DOHH2 (cell line): ENCODE measurements at regions not wholly inside any gene's neighbourhood (a gene's known extent, or its start where the extent isn't known, plus 50 kb on each side); places are given as distances from the start of the nearest gene placed in this dataset.

Source experiments
- H3F3A ChIP-seq: fragments of 200-600 bp; sonication (generic), shearing (Covaris generic); 2 replicates; pipeline ENCODE4 v1.6.0; 2016; ENCODE audit warnings: antibody characterized with exemption, mild to moderate bottlenecking; ENCODE audit not compliant: control insufficient read depth, insufficient read depth
- H3K27ac ChIP-seq: fragments of 200-600 bp; sonication (generic); 2 replicates; pipeline ENCODE4 v1.5.1; 2014; ENCODE audit warnings: low read depth, mild to moderate bottlenecking, low read length, moderate library complexity
- H3K27me3 ChIP-seq: fragments of 200-600 bp; sonication (generic); 2 replicates; pipeline ENCODE4 v1.6.1; 2014; ENCODE audit warnings: mild to moderate bottlenecking, low read length, mixed read lengths; ENCODE audit not compliant: control insufficient read depth
- H3K36me3 ChIP-seq: fragments of 200-600 bp; sonication (generic); 2 replicates; pipeline ENCODE4 v1.6.1; 2014; ENCODE audit warnings: mild to moderate bottlenecking, low read length, moderate library complexity, mixed read lengths; ENCODE audit not compliant: control insufficient read depth
- H3K4me1 ChIP-seq: fragments of 200-600 bp; sonication (generic); 2 replicates; pipeline ENCODE4 v1.6.1; 2014; ENCODE audit warnings: mild to moderate bottlenecking, low read length, mixed read lengths; ENCODE audit not compliant: control insufficient read depth
- H3K4me2 ChIP-seq: fragments of 200-600 bp; sonication (generic); 2 replicates; pipeline ENCODE4 v1.6.0; 2014; ENCODE audit warnings: mild to moderate bottlenecking, low read length, moderate library complexity
- H3K4me3 ChIP-seq: fragments of 200-600 bp; sonication (generic); 2 replicates; pipeline ENCODE4 v1.5.1; 2014; ENCODE audit warnings: mild to moderate bottlenecking, low read length, mixed read lengths
- H3K79me2 ChIP-seq: fragments of 200-600 bp; sonication (generic); 2 replicates; pipeline ENCODE4 v1.6.1; 2014; ENCODE audit warnings: mild to moderate bottlenecking, low read length, mixed read lengths; ENCODE audit not compliant: control insufficient read depth
- H3K9me2 ChIP-seq: fragments of 200-600 bp; sonication (generic); replicated peaks from 2 replicates; pipeline ENCODE4 v1.6.1; 2014; ENCODE audit warnings: mild to moderate bottlenecking, low read length, mixed read lengths; ENCODE audit not compliant: control insufficient read depth
- H3K9me3 ChIP-seq: fragments of 200-600 bp; sonication (generic); 2 replicates; pipeline ENCODE4 v1.6.1; 2014; ENCODE audit warnings: antibody characterized with exemption, low read length, mixed read lengths; ENCODE audit not compliant: control insufficient read depth, insufficient read depth
- H4K20me1 ChIP-seq: fragments of 200-600 bp; sonication (generic); 2 replicates; pipeline ENCODE4 v1.6.0; 2014; ENCODE audit warnings: low read depth, mild to moderate bottlenecking, antibody characterized with exemption, low read length, moderate library complexity; ENCODE audit not compliant: control insufficient read depth, insufficient read depth
- EZH2phosphoT487 ChIP-seq: fragments of 200-600 bp; sonication (generic); IDR thresholded peaks from 2 replicates; pipeline ENCODE4 v1.6.1; 2017; ENCODE audit warnings: borderline replicate concordance, mild to moderate bottlenecking, antibody characterized with exemption, low read length, moderate library complexity, mixed read lengths
- TF ChIP-seq, protein P1 (sequence below): fragments of 200-600 bp; sonication (generic); IDR thresholded peaks from one replicate; pipeline ENCODE4 v1.5.1; 2014; ENCODE audit warnings: antibody characterized with exemption, mild to moderate bottlenecking, low read depth, low read length; ENCODE audit not compliant: poor library complexity, severe bottlenecking

DNA sequence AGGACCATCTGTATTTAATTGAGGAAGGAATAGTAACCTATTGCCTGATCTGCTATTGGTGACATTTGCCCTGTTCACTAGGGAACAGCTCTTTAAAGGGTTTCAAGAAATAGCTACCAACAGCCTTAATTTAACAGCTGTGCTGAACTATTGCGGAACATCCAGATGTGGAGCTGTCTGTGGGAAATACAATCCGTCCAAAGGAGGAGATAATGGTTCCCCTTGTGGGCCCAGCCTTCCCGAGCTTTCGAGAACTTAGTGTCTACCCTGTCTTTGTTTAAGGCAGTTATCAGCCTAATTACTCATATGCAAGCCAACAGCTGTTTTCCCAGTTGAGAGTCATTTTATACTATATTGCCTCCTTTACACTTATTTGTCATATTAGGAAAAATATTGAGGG, 398.6 kb downstream of the WDR72 start:
- H3K4me2 ChIP-seq = no peak overlapping the region
- no peak overlapping the region for H3K27ac ChIP-seq
- no peaks in the 10 kb centered on the region for H3K9me2 ChIP-seq
- no peaks in the 10 kb centered on the region for H3F3A ChIP-seq
- no peaks in the 10 kb centered on the region for H3K79me2 ChIP-seq
- H3K4me3 ChIP-seq = no peak overlapping the region
- H4K20me1 ChIP-seq = no peaks in the 10 kb centered on the region
- H3K4me1 ChIP-seq = no peaks in the 10 kb centered on the region
- H3K9me3 ChIP-seq = no peaks in the 10 kb centered on the region
- H3K36me3 ChIP-seq = no peaks in the 10 kb centered on the region
- TF ChIP-seq, protein P1, sequence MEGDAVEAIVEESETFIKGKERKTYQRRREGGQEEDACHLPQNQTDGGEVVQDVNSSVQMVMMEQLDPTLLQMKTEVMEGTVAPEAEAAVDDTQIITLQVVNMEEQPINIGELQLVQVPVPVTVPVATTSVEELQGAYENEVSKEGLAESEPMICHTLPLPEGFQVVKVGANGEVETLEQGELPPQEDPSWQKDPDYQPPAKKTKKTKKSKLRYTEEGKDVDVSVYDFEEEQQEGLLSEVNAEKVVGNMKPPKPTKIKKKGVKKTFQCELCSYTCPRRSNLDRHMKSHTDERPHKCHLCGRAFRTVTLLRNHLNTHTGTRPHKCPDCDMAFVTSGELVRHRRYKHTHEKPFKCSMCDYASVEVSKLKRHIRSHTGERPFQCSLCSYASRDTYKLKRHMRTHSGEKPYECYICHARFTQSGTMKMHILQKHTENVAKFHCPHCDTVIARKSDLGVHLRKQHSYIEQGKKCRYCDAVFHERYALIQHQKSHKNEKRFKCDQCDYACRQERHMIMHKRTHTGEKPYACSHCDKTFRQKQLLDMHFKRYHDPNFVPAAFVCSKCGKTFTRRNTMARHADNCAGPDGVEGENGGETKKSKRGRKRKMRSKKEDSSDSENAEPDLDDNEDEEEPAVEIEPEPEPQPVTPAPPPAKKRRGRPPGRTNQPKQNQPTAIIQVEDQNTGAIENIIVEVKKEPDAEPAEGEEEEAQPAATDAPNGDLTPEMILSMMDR = no peak
- no peak for TF ChIP-seq EZH2phosphoT487
- H3K27me3 ChIP-seq = no peaks in the 10 kb centered on the region

GRCh38 chr15:53359038-53359437, 400.4 kb downstream of the WDR72 start:
- H3K79me2 ChIP-seq = no peaks in the 10 kb centered on the region
- H3F3A ChIP-seq = no peaks in the 10 kb centered on the region
- H3K27me3 ChIP-seq = no peaks in the 10 kb centered on the region
- H3K36me3 ChIP-seq = no peaks in the 10 kb centered on the region
- H3K4me2 ChIP-seq = no peak overlapping the region
- H3K9me2 ChIP-seq = no peaks in the 10 kb centered on the region
- H3K4me3 ChIP-seq = no peak overlapping the region
- no peaks in the 10 kb centered on the region for H3K4me1 ChIP-seq
- H3K27ac ChIP-seq = no peak overlapping the region
- no peaks in the 10 kb centered on the region for H4K20me1 ChIP-seq
- H3K9me3 ChIP-seq = no peaks in the 10 kb centered on the region
- TF ChIP-seq, protein P1 = no peak
- TF ChIP-seq EZH2phosphoT487 = no peak

- Histone ChIP-seq H3K4me3 (no peak overlapping the region), H3F3A (no peaks in the 10 kb centered on the region), H3K36me3 (no peaks in the 10 kb centered on the region), H3K27ac (no peak overlapping the region), H3K9me2 (no peaks in the 10 kb centered on the region), H3K9me3 (no peaks in the 10 kb centered on the region), H3K4me2 (no peak overlapping the region), H3K4me1 (no peaks in the 10 kb centered on the region), H3K27me3 (no peaks in the 10 kb centered on the region), H4K20me1 (no peaks in the 10 kb centered on the region), H3K79me2 (no peaks in the 10 kb centered on the region)
- no peak for TF ChIP-seq EZH2phosphoT487
- TF ChIP-seq, protein P1 = no peak
Measured at GRCh38 chr15:53354874-53355273, 404.6 kb downstream of the WDR72 start.

DNA sequence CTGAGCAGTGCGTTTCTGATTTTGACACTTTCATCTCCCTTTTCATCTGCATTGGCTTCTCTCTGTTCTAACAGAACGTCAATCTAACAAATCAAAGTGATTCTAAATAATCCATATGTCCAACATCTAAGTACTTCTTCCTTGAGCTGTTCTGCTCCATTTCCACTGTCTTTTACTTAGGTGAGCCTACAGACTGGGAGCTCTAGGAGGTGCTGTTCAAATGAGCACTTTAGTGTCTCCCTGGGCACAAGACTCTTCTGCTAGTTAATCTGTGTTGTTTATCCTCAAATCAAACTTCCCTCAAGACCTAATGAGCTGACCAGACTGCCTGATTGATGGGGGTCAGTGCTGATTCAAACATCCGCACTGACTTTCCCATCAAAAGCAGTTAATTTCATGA, 408.1 kb downstream of the WDR72 start:
- H4K20me1 ChIP-seq = no peaks in the 10 kb centered on the region
- H3K79me2 ChIP-seq = no peaks in the 10 kb centered on the region
- no peaks in the 10 kb centered on the region for H3F3A ChIP-seq
- H3K9me3 ChIP-seq = no peaks in the 10 kb centered on the region
- H3K4me3 ChIP-seq = no peak overlapping the region
- H3K36me3 ChIP-seq = no peaks in the 10 kb centered on the region
- TF ChIP-seq EZH2phosphoT487 = no peak
- TF ChIP-seq, protein P1 = no peak
- no peaks in the 10 kb centered on the region for H3K4me1 ChIP-seq
- H3K9me2 ChIP-seq = no peaks in the 10 kb centered on the region
- no peaks in the 10 kb centered on the region for H3K27me3 ChIP-seq
- no peak overlapping the region for H3K27ac ChIP-seq
- H3K4me2 ChIP-seq = no peak overlapping the region
